Liver (tissue), 8 donors: ENCODE measurements at regions not wholly inside any gene's neighbourhood (a gene's known extent, or its start where the extent isn't known, plus 50 kb on each side); places are given as distances from the start of the nearest gene placed in this dataset.

Source experiments
- DNase-seq: peaks from one replicate; pipeline ENCODE4 v3.0.0-alpha.2; 2017; ENCODE audit warnings: low spot score
- H3K27ac ChIP-seq, 2 donors: one replicate each; pipeline ENCODE4 v1.7.0; 2013; ENCODE audit warnings: inconsistent platforms in 2 of 2, low read length in 2 of 2, control low read depth in 1 of 2, low read depth in 1 of 2, mild to moderate bottlenecking in 1 of 2
- H3K27me3 ChIP-seq, 4 donors: one replicate each; pipeline versions ENCODE4 v1.6.1 to v1.7.0; 2013; ENCODE audit warnings: low read length in 3 of 4, inconsistent platforms in 1 of 4, mild to moderate bottlenecking in 1 of 4, moderate library complexity in 1 of 4; ENCODE audit not compliant: control insufficient read depth in 4 of 4, insufficient read depth in 4 of 4
- H3K36me3 ChIP-seq, 4 donors: one replicate each; pipeline versions ENCODE4 v1.6.1 to v1.7.0; 2013; ENCODE audit warnings: low read length in 3 of 4, mild to moderate bottlenecking in 3 of 4, low read depth in 1 of 4, moderate library complexity in 1 of 4; ENCODE audit not compliant: control insufficient read depth in 4 of 4, insufficient read depth in 3 of 4
- H3K4me1 ChIP-seq, 4 donors: one replicate each; pipeline versions ENCODE4 v1.6.1 to v1.7.0; 2013; ENCODE audit warnings: low read length in 3 of 4, mild to moderate bottlenecking in 3 of 4, moderate library complexity in 1 of 4; ENCODE audit not compliant: control insufficient read depth in 4 of 4, insufficient read depth in 4 of 4
- H3K4me3 ChIP-seq, 3 donors: one replicate each; pipeline versions ENCODE4 v1.6.1 to v1.7.0; 2013; ENCODE audit warnings: low read length in 3 of 3, control low read depth in 1 of 3, low read depth in 1 of 3, mild to moderate bottlenecking in 1 of 3
- H3K9ac ChIP-seq, 2 donors: one replicate each; pipeline ENCODE4 v1.7.0; 2013; ENCODE audit warnings: low read length in 2 of 2, mild to moderate bottlenecking in 2 of 2, moderate library complexity in 2 of 2, control low read depth in 1 of 2, low read depth in 1 of 2
- H3K9me3 ChIP-seq, 4 donors: one replicate each; pipeline versions ENCODE4 v1.6.1 to v1.7.0; 2013; ENCODE audit warnings: low read length in 3 of 4; ENCODE audit not compliant: control insufficient read depth in 4 of 4
- ATF3 ChIP-seq: IDR thresholded peaks from 2 replicates; pipeline ENCODE4 v1.6.1; 2016; ENCODE audit warnings: antibody characterized with exemption
- CTCF ChIP-seq: fragments of 150-350 bp; IDR thresholded peaks from 2 replicates; pipeline ENCODE4 v1.5.1; 2017; ENCODE audit warnings: improper control_type of control experiment, low read depth, low read length; ENCODE audit not compliant: missing input control
- EGR1 ChIP-seq, 2 donors: IDR thresholded peaks; 2 replicates each; pipeline ENCODE4 v1.6.1; 2016 to 2018; ENCODE audit warnings: antibody characterized with exemption in 2 of 2, low read depth in 2 of 2
- FOXA1 ChIP-seq: IDR thresholded peaks from 2 replicates; pipeline ENCODE4 v1.6.1; 2016; ENCODE audit warnings: antibody characterized with exemption
- FOXA2 ChIP-seq: IDR thresholded peaks from 2 replicates; pipeline ENCODE4 v1.6.1; 2016; ENCODE audit warnings: antibody characterized with exemption
- GABPA ChIP-seq, 2 donors: IDR thresholded peaks in 1 of 2; conservative IDR thresholded peaks in 1 of 2; 2 replicates each; pipeline ENCODE4 v1.6.1; 2016; ENCODE audit warnings: antibody characterized with exemption in 2 of 2, mild to moderate bottlenecking in 1 of 2, moderate library complexity in 1 of 2
- HNF4A ChIP-seq, 2 donors: conservative IDR thresholded peaks; 2 replicates each; pipeline ENCODE4 v1.6.1; 2016; ENCODE audit warnings: antibody characterized with exemption in 2 of 2, mild to moderate bottlenecking in 2 of 2
- HNF4G ChIP-seq: IDR thresholded peaks from 2 replicates; pipeline ENCODE4 v1.6.1; 2016; ENCODE audit warnings: antibody characterized with exemption
- JUND ChIP-seq, 2 donors: IDR thresholded peaks; 2 replicates each; pipeline ENCODE4 v1.6.1; 2016; ENCODE audit warnings: antibody characterized with exemption in 2 of 2
- MAX ChIP-seq: IDR thresholded peaks from 2 replicates; pipeline ENCODE4 v1.6.1; 2016; ENCODE audit warnings: antibody characterized with exemption
- NR2F2 ChIP-seq: IDR thresholded peaks from 2 replicates; pipeline ENCODE4 v1.6.1; 2016; ENCODE audit warnings: antibody characterized with exemption
- RAD21 ChIP-seq, 2 donors: IDR thresholded peaks; 2 replicates each; pipeline ENCODE4 v1.6.1; 2016; ENCODE audit warnings: antibody characterized with exemption in 2 of 2, mild to moderate bottlenecking in 2 of 2
- REST ChIP-seq: IDR thresholded peaks from 2 replicates; pipeline ENCODE4 v1.6.1; 2016; ENCODE audit warnings: antibody characterized with exemption, mild to moderate bottlenecking
- RXRA ChIP-seq, 2 donors: IDR thresholded peaks; 2 replicates each; pipeline ENCODE4 v1.6.1; 2017 to 2018; ENCODE audit warnings: antibody characterized with exemption in 2 of 2, mild to moderate bottlenecking in 1 of 2
- SP1 ChIP-seq: IDR thresholded peaks from 2 replicates; pipeline ENCODE4 v1.6.1; 2018; ENCODE audit warnings: antibody characterized with exemption, mild to moderate bottlenecking
- TAF1 ChIP-seq: conservative IDR thresholded peaks from 2 replicates; pipeline ENCODE4 v1.6.1; 2016; ENCODE audit warnings: antibody characterized with exemption, mild to moderate bottlenecking
- YY1 ChIP-seq: IDR thresholded peaks from 2 replicates; pipeline ENCODE4 v1.6.1; 2016; ENCODE audit warnings: antibody characterized with exemption, mild to moderate bottlenecking
- ZBTB33 ChIP-seq: IDR thresholded peaks from 2 replicates; pipeline ENCODE4 v1.6.1; 2016; ENCODE audit warnings: antibody characterized with exemption
- WGBS: extraction: QIAGEN DNeasy Blood & Tissue Kit; methylation state at CpG from one replicate; pipeline ENCODE4 v1.1.7; 2013; 5-methylcytosine and 5-hydroxymethylcytosine counted together
- donor health status: healthy.
- donor health status: healthy.
- donor health status: healthy.
- donor health status: healthy.
- donor health status: healthy.

GRCh38 chr10:117731121-117731791 is 188.7 kb downstream of the EMX2 start:
- H3K27ac ChIP-seq: no peak overlapping the region
- no peaks in the 10 kb centered on the region for H3K9me3 ChIP-seq
- peaks cover 0 to 11% (median 6%) of the 10 kb centered on the region in 4 donors for H3K27me3 ChIP-seq
- H3K36me3 ChIP-seq: no peaks in the 10 kb centered on the region
- TF ChIP-seq REST (no peak), RXRA (IDR thresholded peaks at IDR 0.05) (no peak), TAF1 (no peak), FOXA2 (no peak), GABPA (IDR thresholded peaks at IDR 0.05 in 1 of 2, conservative IDR thresholded peaks at IDR 0.05 in 1 of 2) (no peak), CTCF (no peak), YY1 (no peak), JUND (IDR thresholded peaks at IDR 0.05) (no peak), MAX (no peak), ATF3 (no peak), SP1 (no peak), RAD21 (IDR thresholded peaks at IDR 0.05) (no peak), ZBTB33 (no peak), NR2F2 (no peak), HNF4A (conservative IDR thresholded peaks at IDR 0.05) (no peak), FOXA1 (no peak), HNF4G (no peak), EGR1 (IDR thresholded peaks at IDR 0.05; ENCODE audit: low read depth in 2 of 2) (no peak)
- H3K9ac ChIP-seq: no peak overlapping the region
- 69% methylated on average over 17 of the region's 17 CpGs for WGBS
- H3K4me1 ChIP-seq: no peaks in the 10 kb centered on the region
- no peak for DNase-seq
- H3K4me3 ChIP-seq: no peak overlapping the region
